AG04450 (cell line): ENCODE measurements at regions not wholly inside any gene's neighbourhood (a gene's known extent, or its start where the extent isn't known, plus 50 kb on each side); places are given as distances from the start of the nearest gene placed in this dataset.

Experiments
- CTCF ChIA-PET: fragments of 300-600, 350-600 bp; formaldehyde crosslinking; extraction: SDS; loops from one replicate; lab custom pipeline; 2022; ENCODE audit warnings: antibody characterized with exemption, inconsistent platforms; lab: Charles Lee
- POLR2A ChIA-PET: fragments of 350-600 bp; formaldehyde crosslinking; extraction: SDS; loops from one replicate; lab custom pipeline; 2021; ENCODE audit warnings: antibody characterized with exemption, inconsistent platforms; lab: Yijun Ruan, JAX
- DNase-seq: peaks from one replicate; pipeline ENCODE4 v3.0.0-alpha.2; 2011; ENCODE audit warnings: low read depth, low spot score
- H3K27ac ChIP-seq: one replicate; pipeline ENCODE4 v1.5.1; 2012; ENCODE audit warnings: low read depth, low read length, control low read depth
- H3K27me3 ChIP-seq: one replicate; pipeline ENCODE4 v1.6.0; 2012; ENCODE audit warnings: low read length; ENCODE audit not compliant: control insufficient read depth, insufficient read depth
- H3K4me3 ChIP-seq: 2 replicates; pipeline ENCODE4 v1.5.1; 2011; ENCODE audit warnings: mild to moderate bottlenecking, low read depth, low read length, control low read depth
- H3K9me3 ChIP-seq: 2 replicates; pipeline ENCODE4 v1.5.1; 2012; ENCODE audit warnings: low read length; ENCODE audit not compliant: control insufficient read depth, insufficient read depth
- TF ChIP-seq, protein P1 (sequence below): IDR thresholded peaks from 2 replicates; pipeline ENCODE4 v1.5.1; 2011; ENCODE audit warnings: low read depth, low read length, control low read depth, inconsistent platforms

- no peak for DNase-seq
- no peaks in the 10 kb centered on the region for H3K27me3 ChIP-seq
- POLR2A ChIA-PET = no interaction called here
- TF ChIP-seq, protein P1, sequence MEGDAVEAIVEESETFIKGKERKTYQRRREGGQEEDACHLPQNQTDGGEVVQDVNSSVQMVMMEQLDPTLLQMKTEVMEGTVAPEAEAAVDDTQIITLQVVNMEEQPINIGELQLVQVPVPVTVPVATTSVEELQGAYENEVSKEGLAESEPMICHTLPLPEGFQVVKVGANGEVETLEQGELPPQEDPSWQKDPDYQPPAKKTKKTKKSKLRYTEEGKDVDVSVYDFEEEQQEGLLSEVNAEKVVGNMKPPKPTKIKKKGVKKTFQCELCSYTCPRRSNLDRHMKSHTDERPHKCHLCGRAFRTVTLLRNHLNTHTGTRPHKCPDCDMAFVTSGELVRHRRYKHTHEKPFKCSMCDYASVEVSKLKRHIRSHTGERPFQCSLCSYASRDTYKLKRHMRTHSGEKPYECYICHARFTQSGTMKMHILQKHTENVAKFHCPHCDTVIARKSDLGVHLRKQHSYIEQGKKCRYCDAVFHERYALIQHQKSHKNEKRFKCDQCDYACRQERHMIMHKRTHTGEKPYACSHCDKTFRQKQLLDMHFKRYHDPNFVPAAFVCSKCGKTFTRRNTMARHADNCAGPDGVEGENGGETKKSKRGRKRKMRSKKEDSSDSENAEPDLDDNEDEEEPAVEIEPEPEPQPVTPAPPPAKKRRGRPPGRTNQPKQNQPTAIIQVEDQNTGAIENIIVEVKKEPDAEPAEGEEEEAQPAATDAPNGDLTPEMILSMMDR = no peak
- CTCF ChIA-PET = interaction anchor here (0.9 kb wide), 1 partner anchor 8 kb away, joined by 3 read pairs; no protein-coding TSS in a partner anchor
- no peaks in the 10 kb centered on the region for H3K9me3 ChIP-seq
- H3K27ac ChIP-seq = no peak overlapping the region
- H3K4me3 ChIP-seq = no peak overlapping the region
Measured at GRCh38 chr15:95600367-95600766, 730.1 kb upstream of the NR2F2 start.

GRCh38 chr15:95600884-95601283 lies 729.6 kb upstream of the NR2F2 start:
- Histone ChIP-seq H3K27ac (no peak overlapping the region), H3K9me3 (no peaks in the 10 kb centered on the region), H3K4me3 (no peak overlapping the region), H3K27me3 (no peaks in the 10 kb centered on the region)
- ChIA-PET POLR2A (no interaction called here), CTCF (interaction anchor here (0.9 kb wide), 1 partner anchor 9 kb away, joined by 3 read pairs; no protein-coding TSS in a partner anchor)
- TF ChIP-seq, protein P1 = no peak
- no peak for DNase-seq

DNA sequence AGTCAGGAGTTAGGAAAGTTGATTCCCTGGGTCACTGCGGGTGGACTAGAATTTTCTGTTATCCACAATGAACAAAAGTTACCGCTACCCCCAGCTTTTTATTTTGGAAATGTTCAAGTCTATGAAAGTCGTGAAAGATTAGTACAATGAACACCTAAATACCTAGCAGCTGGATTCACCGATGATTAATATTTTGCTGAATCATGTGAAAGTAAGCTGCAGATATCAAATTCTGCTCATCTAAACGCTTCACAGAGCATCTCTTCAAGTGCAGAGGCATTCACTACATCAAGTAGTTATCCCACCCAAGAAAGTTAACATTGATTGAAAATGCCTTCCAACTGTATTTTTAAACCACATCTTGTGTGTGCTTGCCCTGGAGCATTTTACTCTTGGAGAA lies 729.0 kb upstream of the NR2F2 start:
- ChIA-PET POLR2A (no interaction called here), CTCF (no interaction called here)
- Histone ChIP-seq H3K27me3 (no peaks in the 10 kb centered on the region), H3K4me3 (no peak overlapping the region), H3K9me3 (no peaks in the 10 kb centered on the region), H3K27ac (no peak overlapping the region)
- no peak for DNase-seq
- TF ChIP-seq, protein P1 = no peak

DNA sequence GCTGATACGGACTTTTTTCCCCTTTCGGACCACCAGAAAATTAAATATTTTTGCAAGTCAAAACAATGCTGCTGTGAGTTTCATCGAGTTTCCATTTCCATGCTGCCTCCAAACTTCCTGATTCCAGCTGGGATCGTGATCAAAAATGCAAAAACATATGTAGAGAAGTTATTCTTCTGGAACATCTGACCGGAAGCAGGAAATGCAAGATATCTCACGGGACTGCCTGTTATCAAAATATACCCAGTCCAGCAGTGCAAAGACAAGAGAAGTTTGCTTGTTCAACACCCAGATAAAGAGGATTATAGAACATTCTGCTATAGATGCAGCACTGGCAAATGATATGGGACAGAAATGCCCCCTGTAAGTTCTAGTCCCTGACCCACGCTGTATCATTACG lies 726.7 kb upstream of the NR2F2 start:
- ChIA-PET POLR2A (no interaction called here), CTCF (no interaction called here)
- TF ChIP-seq, protein P1 = no peak
- Histone ChIP-seq H3K27me3 (no peaks in the 10 kb centered on the region), H3K9me3 (no peaks in the 10 kb centered on the region), H3K4me3 (no peak overlapping the region), H3K27ac (no peak overlapping the region)
- no peak for DNase-seq

DNA sequence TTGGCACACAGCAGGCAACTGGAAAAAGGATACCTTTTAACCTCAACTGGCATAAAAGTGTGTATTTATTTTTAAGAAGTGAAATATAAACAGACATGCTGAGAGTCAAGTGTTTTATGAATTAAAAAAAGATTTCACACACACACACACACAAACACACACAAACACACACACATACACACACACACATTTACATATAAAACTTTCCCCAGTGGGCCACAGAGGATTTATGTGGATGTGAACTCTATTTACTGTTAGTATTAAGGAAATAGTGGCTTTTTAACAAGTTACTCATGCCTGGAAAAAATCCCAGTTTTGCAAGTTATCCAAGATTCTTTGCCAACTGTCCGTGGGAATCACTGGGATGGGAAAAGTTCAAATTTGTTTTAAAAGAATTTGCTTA lies 725.9 kb upstream of the NR2F2 start:
- no peak overlapping the region for H3K4me3 ChIP-seq
- POLR2A ChIA-PET = no interaction called here
- CTCF ChIA-PET = no interaction called here
- no peak overlapping the region for H3K27ac ChIP-seq
- H3K27me3 ChIP-seq = no peaks in the 10 kb centered on the region
- TF ChIP-seq, protein P1 = no peak
- DNase-seq = peak; percentile 56
- H3K9me3 ChIP-seq = no peaks in the 10 kb centered on the region
